DND-41 (cell line): ENCODE measurements at regions not wholly inside any gene's neighbourhood (a gene's known extent, or its start where the extent isn't known, plus 50 kb on each side); places are given as distances from the start of the nearest gene placed in this dataset.

Experiments used
- EZH2 ChIP-seq: IDR thresholded peaks from 3 replicates; pipeline ENCODE4 v1.6.1; 2012; ENCODE audit warnings: borderline replicate concordance, low read depth, mild to moderate bottlenecking, moderate library complexity, low read length, inconsistent platforms; ENCODE audit not compliant: severe bottlenecking
- TF ChIP-seq, protein P1 (sequence below): IDR thresholded peaks from 2 replicates; pipeline ENCODE4 v1.5.1; 2012; ENCODE audit warnings: borderline replicate concordance, low read length, moderate library complexity, mild to moderate bottlenecking; ENCODE audit not compliant: poor library complexity, severe bottlenecking; ENCODE audit errors: extremely low read depth

DNA sequence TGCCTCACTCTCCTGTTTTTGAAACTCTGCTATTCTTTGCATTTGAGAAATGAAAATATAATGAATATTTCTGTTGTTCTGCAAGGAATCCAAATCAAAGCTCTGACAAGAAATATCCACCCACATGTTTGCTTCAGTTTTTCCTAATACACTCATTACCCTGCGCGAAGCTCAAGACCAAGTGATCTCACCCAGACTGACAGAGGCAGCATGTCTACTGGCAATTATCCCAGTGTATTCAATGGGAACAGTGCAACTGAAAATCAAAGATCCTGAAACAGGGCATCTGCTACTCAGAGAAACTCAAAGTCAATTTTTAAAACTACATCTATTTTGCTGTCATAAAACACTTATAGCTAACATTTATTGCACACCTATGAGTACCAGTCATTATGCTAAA is 321.0 kb upstream of the LRRC7 start:
- TF ChIP-seq, protein P1, sequence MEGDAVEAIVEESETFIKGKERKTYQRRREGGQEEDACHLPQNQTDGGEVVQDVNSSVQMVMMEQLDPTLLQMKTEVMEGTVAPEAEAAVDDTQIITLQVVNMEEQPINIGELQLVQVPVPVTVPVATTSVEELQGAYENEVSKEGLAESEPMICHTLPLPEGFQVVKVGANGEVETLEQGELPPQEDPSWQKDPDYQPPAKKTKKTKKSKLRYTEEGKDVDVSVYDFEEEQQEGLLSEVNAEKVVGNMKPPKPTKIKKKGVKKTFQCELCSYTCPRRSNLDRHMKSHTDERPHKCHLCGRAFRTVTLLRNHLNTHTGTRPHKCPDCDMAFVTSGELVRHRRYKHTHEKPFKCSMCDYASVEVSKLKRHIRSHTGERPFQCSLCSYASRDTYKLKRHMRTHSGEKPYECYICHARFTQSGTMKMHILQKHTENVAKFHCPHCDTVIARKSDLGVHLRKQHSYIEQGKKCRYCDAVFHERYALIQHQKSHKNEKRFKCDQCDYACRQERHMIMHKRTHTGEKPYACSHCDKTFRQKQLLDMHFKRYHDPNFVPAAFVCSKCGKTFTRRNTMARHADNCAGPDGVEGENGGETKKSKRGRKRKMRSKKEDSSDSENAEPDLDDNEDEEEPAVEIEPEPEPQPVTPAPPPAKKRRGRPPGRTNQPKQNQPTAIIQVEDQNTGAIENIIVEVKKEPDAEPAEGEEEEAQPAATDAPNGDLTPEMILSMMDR = no peak
- no peak for TF ChIP-seq EZH2
